Left lung (tissue), 4 donors: ENCODE measurements at regions not wholly inside any gene's neighbourhood (a gene's known extent, or its start where the extent isn't known, plus 50 kb on each side); places are given as distances from the start of the nearest gene placed in this dataset.

Experiments used
- ATAC-seq: fragments of 200-7000 bp; cut with Tn5 transposase; one replicate; pipeline ENCODE4 v1.9.1; 2020; ENCODE audit warnings: moderate library complexity
- DNase-seq, 4 donors: peaks; one replicate each; pipeline ENCODE4 v3.0.0-alpha.2; 2013 to 2020
- H3K27ac ChIP-seq, 2 donors: fragments of 200-600 bp; sonication (generic) in 1 of 2; one replicate each; pipeline versions ENCODE4 v1.5.0 to v1.8.0; 2020 to 2021
- H3K27me3 ChIP-seq, 2 donors: fragments of 200-600 bp; sonication (generic) in 1 of 2; one replicate each; pipeline versions ENCODE4 v1.5.0 to v1.8.0; 2020 to 2021
- H3K36me3 ChIP-seq, 2 donors: fragments of 200-600 bp; sonication (generic) in 1 of 2; one replicate each; pipeline versions ENCODE4 v1.5.0 to v1.8.0; 2020 to 2021
- H3K4me1 ChIP-seq, 2 donors: fragments of 200-600 bp; one replicate each; pipeline ENCODE4 v1.8.0; 2021
- H3K4me3 ChIP-seq, 2 donors: fragments of 200-600 bp; sonication (generic) in 1 of 2; one replicate each; pipeline versions ENCODE4 v1.5.0 to v1.8.0; 2020 to 2021; ENCODE audit warnings: mild to moderate bottlenecking in 1 of 2
- H3K9me3 ChIP-seq, 2 donors: fragments of 200-600 bp; sonication (generic) in 1 of 2; one replicate each; pipeline versions ENCODE4 v1.5.0 to v1.8.0; 2020 to 2021
- intact Hi-C, 2 donors: fragments of 100-400 bp; cut with DNase I; formaldehyde crosslinking; loops; one replicate each; pipeline versions ENCODE4 v1.11.2 to v1.14.2; 2022
- TF ChIP-seq, protein P1 (sequence below), 2 donors: fragments of 200-600 bp; sonication (generic) in 1 of 2; IDR thresholded peaks; one replicate each; pipeline versions ENCODE4 v1.5.0 to v1.8.0; 2021; ENCODE audit warnings: antibody characterized with exemption in 2 of 2
- donor health status: DM: no; HTN: yes; CAD: no.
- donor health status: DM: no; HTN: no; CAD: no.

- ATAC-seq (no peak), DNase-seq (no peak)
- Histone ChIP-seq H3K27me3 (no peaks in the 10 kb centered on the region), H3K9me3 (peaks cover 0 to 3% of the 10 kb centered on the region in 2 donors), H3K4me1 (no peaks in the 10 kb centered on the region), H3K27ac (no peak overlapping the region), H3K4me3 (no peak overlapping the region), H3K36me3 (no peaks in the 10 kb centered on the region)
- intact Hi-C loops = no loop called here
- TF ChIP-seq, protein P1, sequence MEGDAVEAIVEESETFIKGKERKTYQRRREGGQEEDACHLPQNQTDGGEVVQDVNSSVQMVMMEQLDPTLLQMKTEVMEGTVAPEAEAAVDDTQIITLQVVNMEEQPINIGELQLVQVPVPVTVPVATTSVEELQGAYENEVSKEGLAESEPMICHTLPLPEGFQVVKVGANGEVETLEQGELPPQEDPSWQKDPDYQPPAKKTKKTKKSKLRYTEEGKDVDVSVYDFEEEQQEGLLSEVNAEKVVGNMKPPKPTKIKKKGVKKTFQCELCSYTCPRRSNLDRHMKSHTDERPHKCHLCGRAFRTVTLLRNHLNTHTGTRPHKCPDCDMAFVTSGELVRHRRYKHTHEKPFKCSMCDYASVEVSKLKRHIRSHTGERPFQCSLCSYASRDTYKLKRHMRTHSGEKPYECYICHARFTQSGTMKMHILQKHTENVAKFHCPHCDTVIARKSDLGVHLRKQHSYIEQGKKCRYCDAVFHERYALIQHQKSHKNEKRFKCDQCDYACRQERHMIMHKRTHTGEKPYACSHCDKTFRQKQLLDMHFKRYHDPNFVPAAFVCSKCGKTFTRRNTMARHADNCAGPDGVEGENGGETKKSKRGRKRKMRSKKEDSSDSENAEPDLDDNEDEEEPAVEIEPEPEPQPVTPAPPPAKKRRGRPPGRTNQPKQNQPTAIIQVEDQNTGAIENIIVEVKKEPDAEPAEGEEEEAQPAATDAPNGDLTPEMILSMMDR (IDR thresholded peaks at IDR 0.05) = no peak
Measured at GRCh38 chr2:180312542-180312941, 305.4 kb upstream of the CWC22 start.

- H3K27me3 ChIP-seq = no peaks in the 10 kb centered on the region
- no peak for DNase-seq
- no peaks in the 10 kb centered on the region for H3K4me1 ChIP-seq
- intact Hi-C loops = no loop called here
- TF ChIP-seq, protein P1 (IDR thresholded peaks at IDR 0.05) = no peak
- H3K4me3 ChIP-seq = no peak overlapping the region
- H3K36me3 ChIP-seq = no peaks in the 10 kb centered on the region
- no peak for ATAC-seq
- no peaks in the 10 kb centered on the region for H3K9me3 ChIP-seq
- H3K27ac ChIP-seq = no peak overlapping the region
Measured at GRCh38 chr2:180307096-180307495, 300.0 kb upstream of the CWC22 start.

DNA sequence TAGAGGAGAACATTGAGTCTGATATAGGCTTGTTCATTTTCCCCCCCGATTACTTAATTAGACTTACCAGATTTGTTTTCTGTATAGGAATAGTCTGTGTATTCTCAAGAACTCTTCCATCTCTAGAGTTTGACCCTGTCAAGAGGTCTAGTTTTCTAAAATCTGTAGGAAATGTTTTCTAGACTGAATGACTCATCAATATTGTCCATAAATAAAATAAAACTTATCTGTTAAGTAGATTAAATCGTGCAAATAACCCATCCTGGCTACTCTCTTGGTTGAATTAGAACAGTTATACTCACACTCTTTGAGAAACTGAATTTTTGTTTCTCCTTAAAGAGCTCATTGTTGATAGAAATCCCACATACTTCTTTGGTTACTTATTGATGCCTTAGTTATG, 299.2 kb upstream of the CWC22 start:
- Histone ChIP-seq H3K4me1 (no peaks in the 10 kb centered on the region), H3K4me3 (no peak overlapping the region), H3K27me3 (no peaks in the 10 kb centered on the region), H3K27ac (no peak overlapping the region), H3K36me3 (no peaks in the 10 kb centered on the region), H3K9me3 (no peaks in the 10 kb centered on the region)
- ATAC-seq (no peak), DNase-seq (no peak)
- intact Hi-C loops = no loop called here
- TF ChIP-seq, protein P1 (IDR thresholded peaks at IDR 0.05) = no peak

- no peak for DNase-seq
- Histone ChIP-seq H3K27me3 (no peaks in the 10 kb centered on the region), H3K9me3 (no peaks in the 10 kb centered on the region), H3K36me3 (no peaks in the 10 kb centered on the region), H3K4me1 (no peaks in the 10 kb centered on the region), H3K4me3 (no peak overlapping the region), H3K27ac (no peak overlapping the region)
- TF ChIP-seq, protein P1 (IDR thresholded peaks at IDR 0.05) = no peak
- intact Hi-C loops = no loop called here
- ATAC-seq = no peak
Measured at GRCh38 chr2:180291552-180292421, 284.7 kb upstream of the CWC22 start.

DNA sequence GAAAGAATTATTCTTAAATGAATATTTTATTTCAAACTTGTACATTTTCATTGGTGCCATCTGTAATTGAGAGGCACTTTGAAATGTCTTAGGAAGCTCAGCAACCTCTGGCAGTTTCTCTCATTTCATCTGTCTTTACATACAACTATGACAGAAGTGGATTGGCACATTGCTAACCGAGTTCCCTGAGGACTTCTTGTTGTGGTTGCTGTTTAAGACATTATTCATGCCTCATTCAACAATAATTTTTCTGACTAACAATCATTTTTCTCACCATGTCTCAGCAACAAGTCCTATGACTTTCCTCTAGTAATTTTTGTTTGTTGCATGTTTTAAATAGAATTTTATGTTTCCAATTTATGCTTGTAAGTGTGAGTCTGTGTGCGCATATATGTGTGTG, 284.0 kb upstream of the CWC22 start:
- H3K27ac ChIP-seq = no peak overlapping the region
- TF ChIP-seq, protein P1 (IDR thresholded peaks at IDR 0.05) = no peak
- H3K4me1 ChIP-seq = no peaks in the 10 kb centered on the region
- ATAC-seq = no peak
- H3K36me3 ChIP-seq = no peaks in the 10 kb centered on the region
- H3K4me3 ChIP-seq = no peak overlapping the region
- no peak for DNase-seq
- H3K27me3 ChIP-seq = no peaks in the 10 kb centered on the region
- intact Hi-C loops = no loop called here
- no peaks in the 10 kb centered on the region for H3K9me3 ChIP-seq
